ENCODE measurements at regions not wholly inside any gene's neighbourhood (a gene's known extent, or its start where the extent isn't known, plus 50 kb on each side); places are given as distances from the start of the nearest gene placed in this dataset.

GRCh38 chr2:155917380-155917779, 415.1 kb downstream of the NR4A2 start:
- Mint-ChIP-seq H3K27me3 (ENCODE audit: low read depth) (no peaks in the 10 kb centered on the region), H3K36me3 (no peaks in the 10 kb centered on the region), H3K9me3 (no peaks in the 10 kb centered on the region), H3K4me3 (no peak overlapping the region), H3K27ac (no peak overlapping the region), H3K4me1 (no peaks in the 10 kb centered on the region)
- DNase-seq (ENCODE audit: low spot score in 2 of 2, unreplicated experiment in 2 of 2): no peak
- TF ChIP-seq CTCF (IDR thresholded peaks at IDR 0.05; ENCODE audit: unreplicated experiment): no peak

DNA sequence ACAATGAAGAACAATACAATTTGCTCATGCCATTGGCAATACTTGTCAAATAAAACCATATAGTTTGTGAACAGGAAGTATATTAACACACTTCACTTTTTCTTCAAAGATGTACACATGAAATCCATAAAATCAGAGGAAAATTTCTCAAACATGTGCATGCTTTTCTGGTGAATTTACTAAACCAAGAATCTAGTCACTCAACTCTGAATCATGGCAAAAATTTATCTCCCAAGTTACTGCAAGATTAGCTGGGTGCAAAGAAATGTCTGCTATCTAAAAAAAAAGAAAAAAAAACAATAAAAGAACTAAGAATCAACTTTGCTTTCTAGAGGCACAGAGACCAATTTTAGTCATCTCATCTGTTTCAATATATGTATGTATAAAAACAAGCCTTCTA, 419.2 kb downstream of the NR4A2 start:
- H3K36me3 Mint-ChIP-seq: no peaks in the 10 kb centered on the region
- no peak overlapping the region for H3K27ac Mint-ChIP-seq
- H3K4me3 Mint-ChIP-seq: no peak overlapping the region
- no peaks in the 10 kb centered on the region for H3K27me3 Mint-ChIP-seq (ENCODE audit: low read depth)
- H3K9me3 Mint-ChIP-seq: no peaks in the 10 kb centered on the region
- no peaks in the 10 kb centered on the region for H3K4me1 Mint-ChIP-seq
- no peak for TF ChIP-seq CTCF (IDR thresholded peaks at IDR 0.05; ENCODE audit: unreplicated experiment)
- DNase-seq (ENCODE audit: low spot score in 2 of 2, unreplicated experiment in 2 of 2): no peak

GRCh38 chr2:155908567-155908966, 424.0 kb downstream of the NR4A2 start:
- H3K27ac Mint-ChIP-seq: no peak overlapping the region
- H3K27me3 Mint-ChIP-seq (ENCODE audit: low read depth): no peaks in the 10 kb centered on the region
- no peak for TF ChIP-seq CTCF (IDR thresholded peaks at IDR 0.05; ENCODE audit: unreplicated experiment)
- no peak for DNase-seq (ENCODE audit: low spot score in 2 of 2, unreplicated experiment in 2 of 2)
- no peak overlapping the region for H3K4me3 Mint-ChIP-seq
- no peaks in the 10 kb centered on the region for H3K36me3 Mint-ChIP-seq
- no peaks in the 10 kb centered on the region for H3K9me3 Mint-ChIP-seq
- H3K4me1 Mint-ChIP-seq: no peaks in the 10 kb centered on the region

GRCh38 chr2:155907211-155907610, 425.3 kb downstream of the NR4A2 start:
- Mint-ChIP-seq H3K36me3 (no peaks in the 10 kb centered on the region), H3K27me3 (ENCODE audit: low read depth) (no peaks in the 10 kb centered on the region)
- TF ChIP-seq CTCF (IDR thresholded peaks at IDR 0.05; ENCODE audit: unreplicated experiment): no peak

GRCh38 chr2:155905657-155906056, 426.9 kb downstream of the NR4A2 start:
- H3K27ac Mint-ChIP-seq: no peak overlapping the region
- no peak for DNase-seq (ENCODE audit: low spot score in 2 of 2, unreplicated experiment in 2 of 2)
- no peak for TF ChIP-seq CTCF (IDR thresholded peaks at IDR 0.05; ENCODE audit: unreplicated experiment)
- H3K4me1 Mint-ChIP-seq: no peaks in the 10 kb centered on the region
- H3K9me3 Mint-ChIP-seq: no peaks in the 10 kb centered on the region
- no peaks in the 10 kb centered on the region for H3K36me3 Mint-ChIP-seq
- H3K27me3 Mint-ChIP-seq (ENCODE audit: low read depth): no peaks in the 10 kb centered on the region
- no peak overlapping the region for H3K4me3 Mint-ChIP-seq

More at GRCh38 chr2:155907211-155907610, 425.3 kb downstream of the NR4A2 start:
- Mint-ChIP-seq H3K4me3 (no peak overlapping the region), H3K4me1 (no peaks in the 10 kb centered on the region), H3K27ac (no peak overlapping the region), H3K9me3 (no peaks in the 10 kb centered on the region)
- no peak for DNase-seq (ENCODE audit: low spot score in 2 of 2, unreplicated experiment in 2 of 2)

GRCh38 chr2:155904720-155905119, 427.8 kb downstream of the NR4A2 start:
- Mint-ChIP-seq H3K36me3 (no peaks in the 10 kb centered on the region), H3K4me3 (no peak overlapping the region), H3K4me1 (peaks cover 6% of the 10 kb centered on the region), H3K27me3 (ENCODE audit: low read depth) (no peaks in the 10 kb centered on the region), H3K27ac (no peak overlapping the region), H3K9me3 (no peaks in the 10 kb centered on the region)
- TF ChIP-seq CTCF (IDR thresholded peaks at IDR 0.05; ENCODE audit: unreplicated experiment): no peak
- no peak for DNase-seq (ENCODE audit: low spot score in 2 of 2, unreplicated experiment in 2 of 2)

Data from mesothelial cell of epicardium (in vitro differentiated cells).